ENCODE measurements at regions not wholly inside any gene's neighbourhood (a gene's known extent, or its start where the extent isn't known, plus 50 kb on each side); places are given as distances from the start of the nearest gene placed in this dataset.

DNA sequence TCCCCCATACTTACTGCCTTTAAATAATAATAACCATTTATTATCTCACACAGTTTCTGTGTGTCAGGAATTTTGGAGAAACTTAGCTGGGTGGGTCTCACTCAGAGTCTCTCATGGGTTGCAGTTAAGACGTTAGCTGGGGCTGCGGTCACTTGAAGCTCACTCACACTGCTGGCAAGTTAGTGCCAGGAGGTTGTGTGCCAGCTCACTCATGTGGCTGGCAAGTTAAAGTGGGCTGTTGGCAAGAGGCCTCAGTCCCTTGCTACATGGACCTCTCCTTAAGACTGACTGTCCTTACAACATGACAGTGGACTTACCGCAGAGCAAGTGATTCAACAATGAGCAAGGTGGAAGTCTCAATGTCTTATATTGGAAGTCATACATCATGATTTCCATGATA lies 61.3 kb upstream of the AVPR1A start:
- TF ChIP-seq, protein P1, sequence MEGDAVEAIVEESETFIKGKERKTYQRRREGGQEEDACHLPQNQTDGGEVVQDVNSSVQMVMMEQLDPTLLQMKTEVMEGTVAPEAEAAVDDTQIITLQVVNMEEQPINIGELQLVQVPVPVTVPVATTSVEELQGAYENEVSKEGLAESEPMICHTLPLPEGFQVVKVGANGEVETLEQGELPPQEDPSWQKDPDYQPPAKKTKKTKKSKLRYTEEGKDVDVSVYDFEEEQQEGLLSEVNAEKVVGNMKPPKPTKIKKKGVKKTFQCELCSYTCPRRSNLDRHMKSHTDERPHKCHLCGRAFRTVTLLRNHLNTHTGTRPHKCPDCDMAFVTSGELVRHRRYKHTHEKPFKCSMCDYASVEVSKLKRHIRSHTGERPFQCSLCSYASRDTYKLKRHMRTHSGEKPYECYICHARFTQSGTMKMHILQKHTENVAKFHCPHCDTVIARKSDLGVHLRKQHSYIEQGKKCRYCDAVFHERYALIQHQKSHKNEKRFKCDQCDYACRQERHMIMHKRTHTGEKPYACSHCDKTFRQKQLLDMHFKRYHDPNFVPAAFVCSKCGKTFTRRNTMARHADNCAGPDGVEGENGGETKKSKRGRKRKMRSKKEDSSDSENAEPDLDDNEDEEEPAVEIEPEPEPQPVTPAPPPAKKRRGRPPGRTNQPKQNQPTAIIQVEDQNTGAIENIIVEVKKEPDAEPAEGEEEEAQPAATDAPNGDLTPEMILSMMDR (IDR thresholded peaks at IDR 0.05), result no peak
- TF ChIP-seq POLR2AphosphoS5 (IDR thresholded peaks at IDR 0.05; ENCODE audit: low read depth, low read length) (no peak), TCF7L2 (IDR thresholded peaks at IDR 0.05; ENCODE audit: low read depth, low read length) (no peak), SIN3A (IDR thresholded peaks at IDR 0.05; ENCODE audit: borderline replicate concordance, insufficient read depth, low read depth, low read length) (no peak)
- TF ChIP-seq, protein P2, sequence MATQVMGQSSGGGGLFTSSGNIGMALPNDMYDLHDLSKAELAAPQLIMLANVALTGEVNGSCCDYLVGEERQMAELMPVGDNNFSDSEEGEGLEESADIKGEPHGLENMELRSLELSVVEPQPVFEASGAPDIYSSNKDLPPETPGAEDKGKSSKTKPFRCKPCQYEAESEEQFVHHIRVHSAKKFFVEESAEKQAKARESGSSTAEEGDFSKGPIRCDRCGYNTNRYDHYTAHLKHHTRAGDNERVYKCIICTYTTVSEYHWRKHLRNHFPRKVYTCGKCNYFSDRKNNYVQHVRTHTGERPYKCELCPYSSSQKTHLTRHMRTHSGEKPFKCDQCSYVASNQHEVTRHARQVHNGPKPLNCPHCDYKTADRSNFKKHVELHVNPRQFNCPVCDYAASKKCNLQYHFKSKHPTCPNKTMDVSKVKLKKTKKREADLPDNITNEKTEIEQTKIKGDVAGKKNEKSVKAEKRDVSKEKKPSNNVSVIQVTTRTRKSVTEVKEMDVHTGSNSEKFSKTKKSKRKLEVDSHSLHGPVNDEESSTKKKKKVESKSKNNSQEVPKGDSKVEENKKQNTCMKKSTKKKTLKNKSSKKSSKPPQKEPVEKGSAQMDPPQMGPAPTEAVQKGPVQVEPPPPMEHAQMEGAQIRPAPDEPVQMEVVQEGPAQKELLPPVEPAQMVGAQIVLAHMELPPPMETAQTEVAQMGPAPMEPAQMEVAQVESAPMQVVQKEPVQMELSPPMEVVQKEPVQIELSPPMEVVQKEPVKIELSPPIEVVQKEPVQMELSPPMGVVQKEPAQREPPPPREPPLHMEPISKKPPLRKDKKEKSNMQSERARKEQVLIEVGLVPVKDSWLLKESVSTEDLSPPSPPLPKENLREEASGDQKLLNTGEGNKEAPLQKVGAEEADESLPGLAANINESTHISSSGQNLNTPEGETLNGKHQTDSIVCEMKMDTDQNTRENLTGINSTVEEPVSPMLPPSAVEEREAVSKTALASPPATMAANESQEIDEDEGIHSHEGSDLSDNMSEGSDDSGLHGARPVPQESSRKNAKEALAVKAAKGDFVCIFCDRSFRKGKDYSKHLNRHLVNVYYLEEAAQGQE (IDR thresholded peaks at IDR 0.05; ENCODE audit: insufficient read depth in 1 of 2, low read depth in 2 of 2, low read length in 1 of 2), result no peak
